ENCODE measurements at regions not wholly inside any gene's neighbourhood (a gene's known extent, or its start where the extent isn't known, plus 50 kb on each side); places are given as distances from the start of the nearest gene placed in this dataset.

GRCh38 chr2:64828261-64828660 lies 160.9 kb upstream of the SLC1A4 start:
- ChIA-PET CTCF (no interaction called here), POLR2A (ENCODE audit: low non-redundant PET) (no interaction called here)
- intact Hi-C loops (cut with micrococcal nuclease; ENCODE audit: unreplicated experiment): no loop called here
- Histone ChIP-seq H3K4me1 (ENCODE audit: insufficient read depth, low read length, poor library complexity, severe bottlenecking) (peaks cover 8% of the 10 kb centered on the region), H3K27me3 (replicated peaks; ENCODE audit: insufficient read depth, low read depth, low read length, poor library complexity) (no peaks in the 10 kb centered on the region), H3K27ac (ENCODE audit: low read depth, low read length, poor library complexity, severe bottlenecking) (no peak overlapping the region), H3K36me3 (ENCODE audit: insufficient read depth, low read length, poor library complexity, severe bottlenecking) (no peaks in the 10 kb centered on the region), H3K9me3 (ENCODE audit: low read depth, low read length, poor library complexity, severe bottlenecking) (no peaks in the 10 kb centered on the region), H3K4me3 (ENCODE audit: low read depth, low read length, poor library complexity, severe bottlenecking) (no peak overlapping the region)
- no peak for DNase-seq (ENCODE audit: low spot score)
- BruUV-seq (replicated peaks): no TSS peak
- TF ChIP-seq CTCF (conservative IDR thresholded peaks at IDR 0.05; ENCODE audit: low read depth, low read length) (no peak), EZH2 (IDR thresholded peaks at IDR 0.05; ENCODE audit: borderline replicate concordance, low read depth, low read length, poor library complexity, severe bottlenecking) (no peak)

GRCh38 chr2:64829525-64829924 lies 159.7 kb upstream of the SLC1A4 start:
- ChIA-PET POLR2A (ENCODE audit: low non-redundant PET) (no interaction called here), CTCF (no interaction called here)
- DNase-seq (ENCODE audit: low spot score): no peak
- peaks cover 8% of the 10 kb centered on the region for H3K4me1 ChIP-seq (ENCODE audit: insufficient read depth, low read length, poor library complexity, severe bottlenecking)
- intact Hi-C loops (cut with micrococcal nuclease; ENCODE audit: unreplicated experiment): no loop called here
- H3K4me3 ChIP-seq (ENCODE audit: low read depth, low read length, poor library complexity, severe bottlenecking): no peak overlapping the region
- no peaks in the 10 kb centered on the region for H3K27me3 ChIP-seq (replicated peaks; ENCODE audit: insufficient read depth, low read depth, low read length, poor library complexity)
- H3K27ac ChIP-seq (ENCODE audit: low read depth, low read length, poor library complexity, severe bottlenecking): no peak overlapping the region
- TF ChIP-seq CTCF (conservative IDR thresholded peaks at IDR 0.05; ENCODE audit: low read depth, low read length) (no peak), EZH2 (IDR thresholded peaks at IDR 0.05; ENCODE audit: borderline replicate concordance, low read depth, low read length, poor library complexity, severe bottlenecking) (no peak)
- no TSS peak for BruUV-seq (replicated peaks)
- no peaks in the 10 kb centered on the region for H3K36me3 ChIP-seq (ENCODE audit: insufficient read depth, low read length, poor library complexity, severe bottlenecking)
- H3K9me3 ChIP-seq (ENCODE audit: low read depth, low read length, poor library complexity, severe bottlenecking): no peaks in the 10 kb centered on the region

- Histone ChIP-seq H3K36me3 (ENCODE audit: insufficient read depth, low read length, poor library complexity, severe bottlenecking) (no peaks in the 10 kb centered on the region), H3K4me3 (ENCODE audit: low read depth, low read length, poor library complexity, severe bottlenecking) (no peak overlapping the region), H3K27me3 (replicated peaks; ENCODE audit: insufficient read depth, low read depth, low read length, poor library complexity) (no peaks in the 10 kb centered on the region), H3K9me3 (ENCODE audit: low read depth, low read length, poor library complexity, severe bottlenecking) (no peaks in the 10 kb centered on the region), H3K4me1 (ENCODE audit: insufficient read depth, low read length, poor library complexity, severe bottlenecking) (peaks cover 8% of the 10 kb centered on the region), H3K27ac (ENCODE audit: low read depth, low read length, poor library complexity, severe bottlenecking) (no peak overlapping the region)
- intact Hi-C loops (cut with micrococcal nuclease; ENCODE audit: unreplicated experiment): no loop called here
- BruUV-seq (replicated peaks): no TSS peak
- peak; percentile 91 for DNase-seq (ENCODE audit: low spot score)
- ChIA-PET CTCF (interaction anchor here (0.5 to 0.7 kb wide), 3 partner anchors 26 to 300 kb away, joined by 3 to 7 read pairs (median 3); no protein-coding TSS in a partner anchor), POLR2A (ENCODE audit: low non-redundant PET) (no interaction called here)
- TF ChIP-seq CTCF (conservative IDR thresholded peaks at IDR 0.05; ENCODE audit: low read depth, low read length) (peak; percentile 87), EZH2 (IDR thresholded peaks at IDR 0.05; ENCODE audit: borderline replicate concordance, low read depth, low read length, poor library complexity, severe bottlenecking) (no peak)
Observed at GRCh38 chr2:64831134-64831976, 157.8 kb upstream of the SLC1A4 start.

All from A673 (cell line).